Activated CD4-positive, alpha-beta T cell treated with anti-CD3 and anti-CD28 coated beads, Interleukin-2, amount 50 U/mL, for 16 hours (primary cell): ENCODE measurements at regions not wholly inside any gene's neighbourhood (a gene's known extent, or its start where the extent isn't known, plus 50 kb on each side); places are given as distances from the start of the nearest gene placed in this dataset.

Source experiments
- DNase-seq: peaks from one replicate; pipeline ENCODE4 v3.0.0-alpha.2; 2020

- DNase-seq, result no peak
These were observed 123.0 kb upstream of the AP1S2 start for GRCh38 chrX:15977644-15978043.

- no peak for DNase-seq
These were observed 121.8 kb upstream of the AP1S2 start for GRCh38 chrX:15976396-15976795.

DNA sequence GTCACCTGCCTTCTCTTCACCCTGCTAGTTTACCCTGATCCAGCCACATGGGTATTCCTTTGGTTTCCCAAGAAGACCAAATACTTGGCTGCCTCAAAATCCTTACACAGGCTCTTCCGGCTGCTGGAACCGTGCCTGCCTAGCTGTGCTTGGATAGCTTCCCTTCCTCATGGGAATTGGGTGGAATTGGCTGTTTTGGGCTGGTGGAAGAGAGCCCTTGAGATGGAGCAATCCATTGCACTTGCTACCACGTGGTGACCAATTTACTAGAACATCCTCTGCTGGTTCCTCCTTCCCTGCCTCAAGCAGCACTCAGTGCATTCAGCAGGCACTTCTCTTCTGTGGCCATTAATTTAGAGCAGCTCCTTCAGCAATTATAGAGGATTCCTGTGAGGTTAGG lies 119.3 kb upstream of the AP1S2 start:
- no peak for DNase-seq

GRCh38 chrX:15973299-15973698 lies 118.7 kb upstream of the AP1S2 start:
- DNase-seq, result peak; percentile 30

DNA sequence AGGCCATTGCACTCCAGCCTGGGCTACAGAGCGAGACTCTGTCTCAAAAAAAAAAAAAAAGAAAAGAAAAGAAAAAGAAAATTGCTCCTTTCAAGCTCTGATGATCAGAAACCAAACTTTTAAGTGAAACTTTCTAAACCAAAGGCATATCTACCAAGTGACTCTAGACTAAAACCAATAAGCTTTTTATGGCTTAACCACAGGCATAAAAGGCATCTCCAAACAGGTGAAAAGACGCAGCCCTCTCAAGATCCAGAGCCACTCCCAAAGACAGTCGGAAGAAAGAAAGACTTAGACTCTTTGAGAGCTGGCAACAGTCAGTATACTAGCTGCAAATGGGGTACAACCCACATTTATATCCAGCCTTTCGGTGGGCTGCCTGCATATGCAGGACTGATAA lies 117.1 kb upstream of the AP1S2 start:
- no peak for DNase-seq

DNA sequence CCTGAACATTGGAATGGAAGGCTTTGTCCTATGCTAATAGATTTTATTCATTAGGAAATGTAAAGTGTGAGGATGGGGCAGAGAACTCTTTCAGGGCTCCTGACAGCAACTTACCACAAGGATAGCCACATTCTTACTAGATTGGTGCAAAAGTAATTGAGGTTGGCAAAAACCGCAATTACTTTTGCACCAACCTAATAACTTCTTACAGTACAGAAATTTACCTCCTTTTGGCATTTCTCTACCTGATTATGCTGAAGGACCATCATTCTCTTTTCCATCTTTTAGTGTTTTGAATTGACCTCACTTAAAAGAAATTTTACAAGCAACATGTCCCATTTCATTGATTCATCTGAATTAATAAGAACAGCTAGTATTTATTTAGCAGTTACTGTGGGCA lies 109.2 kb upstream of the AP1S2 start:
- no peak for DNase-seq

GRCh38 chrX:15960237-15960636 lies 105.6 kb upstream of the AP1S2 start:
- no peak for DNase-seq

DNA sequence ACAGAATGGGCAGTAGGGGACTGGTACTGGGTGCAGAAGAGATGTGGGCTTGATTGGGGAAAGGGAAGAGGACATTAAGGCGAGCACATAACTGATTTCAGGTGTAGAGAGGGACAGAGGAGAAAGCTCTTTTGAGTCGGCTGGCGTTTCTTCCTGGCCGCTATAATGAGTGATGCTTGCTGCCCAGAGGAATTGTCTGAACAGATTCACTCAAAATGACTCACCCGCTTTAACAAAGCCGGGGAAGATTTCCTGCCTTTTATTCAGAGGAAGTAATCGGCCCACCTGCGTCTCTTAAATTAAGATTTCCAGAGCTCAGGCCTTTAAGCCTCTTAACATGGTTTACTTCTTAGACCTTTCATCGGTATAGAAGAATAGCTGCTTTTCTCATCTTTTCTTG lies 102.1 kb upstream of the AP1S2 start:
- no peak for DNase-seq

- DNase-seq, result no peak
These were observed 99.2 kb upstream of the AP1S2 start for GRCh38 chrX:15953801-15954200.

- no peak for DNase-seq
These were observed 97.6 kb upstream of the AP1S2 start for GRCh38 chrX:15952212-15952611.

DNA sequence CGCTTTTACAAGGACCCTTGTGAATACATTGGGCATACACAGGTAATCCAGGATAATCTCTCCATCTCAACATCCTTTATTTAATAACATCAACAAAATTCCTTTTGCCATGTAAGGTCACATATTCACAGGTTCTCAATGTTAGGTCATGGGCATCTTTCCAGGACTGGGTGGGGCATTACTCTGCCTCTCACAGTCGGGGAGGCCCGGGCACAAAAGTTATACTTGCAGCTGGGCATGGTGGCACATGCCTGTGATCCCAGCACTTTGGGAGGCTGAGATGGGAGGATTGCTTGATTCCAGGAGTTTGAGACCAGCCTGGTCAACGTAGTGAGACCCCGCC lies 93.7 kb upstream of the AP1S2 start:
- no peak for DNase-seq

- DNase-seq, result no peak
These were observed 93.2 kb upstream of the AP1S2 start for GRCh38 chrX:15947648-15948317.

- DNase-seq, result no peak
These were observed 92.4 kb upstream of the AP1S2 start for GRCh38 chrX:15946783-15947580.

DNA sequence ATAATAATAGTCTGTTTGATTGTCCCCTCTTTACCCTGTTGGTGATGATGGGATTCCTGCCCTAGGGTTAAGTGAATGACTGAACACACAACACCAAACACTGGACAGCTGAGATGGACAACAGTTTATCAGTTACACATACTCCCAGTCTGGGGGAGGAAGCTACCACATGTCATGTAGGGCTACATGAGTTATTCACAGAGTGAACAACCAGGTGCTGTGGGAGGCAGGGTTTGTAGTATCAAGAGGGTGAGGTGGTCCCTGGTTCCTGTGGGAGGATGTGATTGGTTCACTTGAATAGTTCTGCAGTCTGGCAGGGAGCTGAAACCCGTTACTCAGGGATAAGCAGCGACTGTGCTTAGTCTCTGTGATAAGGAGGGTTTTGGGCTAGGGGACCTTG lies 88.8 kb upstream of the AP1S2 start:
- DNase-seq, result no peak

DNA sequence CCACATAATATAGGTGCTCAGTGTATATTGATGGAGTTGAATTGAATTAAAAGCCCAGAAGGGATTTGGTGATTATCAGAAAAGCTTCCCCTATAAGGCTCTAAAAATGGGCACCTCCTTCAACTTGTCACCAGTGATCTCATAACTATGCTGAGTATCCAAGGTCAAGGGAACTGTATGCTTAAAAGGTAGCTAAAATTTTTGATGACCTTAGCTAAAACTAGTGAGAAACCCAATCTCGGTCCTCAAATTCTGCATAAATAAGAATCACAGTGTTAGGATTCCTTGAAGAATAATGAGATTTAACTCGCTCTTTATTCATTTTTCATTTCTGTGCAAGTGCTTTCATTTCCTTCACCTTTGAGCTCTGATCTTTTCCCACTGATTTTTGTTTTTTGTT lies 87.7 kb upstream of the AP1S2 start:
- DNase-seq, result no peak

GRCh38 chrX:15939737-15940136 lies 85.1 kb upstream of the AP1S2 start:
- DNase-seq, result no peak

- DNase-seq, result no peak
These were observed 83.5 kb upstream of the AP1S2 start for GRCh38 chrX:15938072-15938471.

GRCh38 chrX:15931362-15931761 lies 76.7 kb upstream of the AP1S2 start:
- no peak for DNase-seq

DNA sequence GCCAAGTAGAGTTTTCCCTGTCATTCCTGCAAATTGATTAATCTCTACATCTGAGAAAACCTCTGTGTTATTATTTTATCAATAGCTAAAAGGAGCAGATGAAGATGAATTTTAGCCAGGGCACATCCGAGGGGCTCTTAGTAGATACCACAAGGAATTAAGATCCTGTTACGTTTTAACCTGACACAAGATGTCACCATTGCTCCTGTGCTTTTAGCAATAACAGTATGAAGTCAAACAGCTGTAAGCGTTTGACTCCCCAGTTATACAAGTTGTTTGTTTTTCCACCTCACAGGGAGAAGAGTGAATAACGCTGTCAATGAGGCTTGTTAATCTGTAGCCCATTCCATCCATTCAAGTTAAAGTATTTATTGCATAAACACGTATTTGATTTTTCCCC lies 76.0 kb upstream of the AP1S2 start:
- no peak for DNase-seq

GRCh38 chrX:15929194-15929593 lies 74.6 kb upstream of the AP1S2 start:
- no peak for DNase-seq

DNA sequence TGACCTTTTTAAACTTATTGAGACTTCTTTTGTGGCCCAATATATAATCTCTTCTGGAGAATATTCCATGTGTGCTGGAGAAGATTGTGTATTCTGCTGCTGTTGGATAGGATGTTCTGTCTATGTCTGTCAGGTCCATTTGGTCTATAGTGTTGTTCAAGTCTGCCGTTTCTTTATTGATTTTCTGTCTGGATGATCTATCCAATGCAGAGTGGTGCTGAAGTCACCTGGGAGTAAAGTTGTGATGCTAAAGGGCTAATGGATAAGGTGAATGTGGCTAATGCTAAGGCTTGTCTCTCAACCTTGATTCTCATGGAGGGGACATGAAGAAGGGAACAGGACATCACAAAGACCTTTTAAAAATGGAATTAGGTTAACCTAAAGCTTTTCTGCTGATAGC lies 72.0 kb upstream of the AP1S2 start:
- no peak for DNase-seq

DNA sequence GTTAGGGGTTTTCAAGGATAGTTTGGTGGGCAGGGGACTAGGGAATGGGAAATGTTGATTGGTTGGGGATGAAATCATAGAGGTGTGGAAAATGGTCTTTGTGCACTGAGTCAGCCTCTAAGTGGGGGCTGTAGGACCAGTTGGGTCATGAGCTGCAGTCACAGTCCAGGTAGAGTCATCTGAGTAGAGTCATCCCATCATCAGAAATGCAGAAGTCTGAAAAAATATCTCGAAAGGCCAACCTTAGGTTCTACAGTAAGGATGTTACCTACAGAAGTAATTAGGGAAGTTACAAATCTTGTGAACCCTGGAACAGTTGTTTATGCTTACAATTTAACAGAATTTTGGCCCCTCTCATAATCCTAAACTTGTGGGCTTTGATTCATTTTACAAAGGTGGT lies 63.4 kb upstream of the AP1S2 start:
- no peak for DNase-seq

- no peak for DNase-seq
These were observed 62.1 kb upstream of the AP1S2 start for GRCh38 chrX:15916704-15917084.

GRCh38 chrX:15915959-15916703 lies 61.5 kb upstream of the AP1S2 start:
- DNase-seq, result no peak
